GM12873 (cell line): ENCODE measurements at regions not wholly inside any gene's neighbourhood (a gene's known extent, or its start where the extent isn't known, plus 50 kb on each side); places are given as distances from the start of the nearest gene placed in this dataset.

ENCODE experiments used
- TF ChIP-seq, protein P1 (sequence below): IDR thresholded peaks from 2 replicates; pipeline ENCODE4 v1.5.1; 2012; ENCODE audit warnings: low read depth, mild to moderate bottlenecking, moderate library complexity, low read length, control low read depth; ENCODE audit not compliant: insufficient read depth; ENCODE audit errors: missing control alignments

DNA sequence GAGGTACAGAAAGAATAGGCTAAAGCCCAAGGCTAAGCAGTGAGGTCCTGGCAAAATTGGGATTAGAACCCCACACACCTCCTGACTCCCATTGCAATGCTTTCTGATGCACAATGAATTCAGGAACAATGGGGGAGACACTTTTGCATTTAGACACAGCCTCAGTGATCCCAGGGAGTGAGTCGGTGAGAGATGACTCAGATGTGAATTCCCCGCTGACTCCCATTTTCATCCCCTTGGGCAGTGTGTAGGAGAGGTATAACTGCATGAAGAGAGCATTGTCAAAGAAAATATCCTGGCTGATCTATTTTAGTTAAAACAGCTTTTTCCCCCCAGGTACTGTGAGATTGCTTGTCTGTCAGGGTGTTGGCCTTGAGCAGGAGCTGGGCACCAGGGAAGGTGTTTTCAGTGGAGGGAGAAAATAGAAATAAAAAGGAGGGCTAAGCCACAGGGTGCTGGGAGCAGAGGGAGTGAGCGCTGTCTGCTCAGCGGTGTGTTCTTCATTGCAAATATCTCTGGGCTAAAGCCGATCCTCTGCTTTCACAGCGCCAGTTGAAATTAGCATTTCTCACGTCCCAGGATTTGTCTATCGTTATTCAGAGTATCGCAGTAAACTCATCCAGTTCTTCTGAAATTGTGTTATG lies 247.7 kb upstream of the PTBP2 start:
- TF ChIP-seq, protein P1, sequence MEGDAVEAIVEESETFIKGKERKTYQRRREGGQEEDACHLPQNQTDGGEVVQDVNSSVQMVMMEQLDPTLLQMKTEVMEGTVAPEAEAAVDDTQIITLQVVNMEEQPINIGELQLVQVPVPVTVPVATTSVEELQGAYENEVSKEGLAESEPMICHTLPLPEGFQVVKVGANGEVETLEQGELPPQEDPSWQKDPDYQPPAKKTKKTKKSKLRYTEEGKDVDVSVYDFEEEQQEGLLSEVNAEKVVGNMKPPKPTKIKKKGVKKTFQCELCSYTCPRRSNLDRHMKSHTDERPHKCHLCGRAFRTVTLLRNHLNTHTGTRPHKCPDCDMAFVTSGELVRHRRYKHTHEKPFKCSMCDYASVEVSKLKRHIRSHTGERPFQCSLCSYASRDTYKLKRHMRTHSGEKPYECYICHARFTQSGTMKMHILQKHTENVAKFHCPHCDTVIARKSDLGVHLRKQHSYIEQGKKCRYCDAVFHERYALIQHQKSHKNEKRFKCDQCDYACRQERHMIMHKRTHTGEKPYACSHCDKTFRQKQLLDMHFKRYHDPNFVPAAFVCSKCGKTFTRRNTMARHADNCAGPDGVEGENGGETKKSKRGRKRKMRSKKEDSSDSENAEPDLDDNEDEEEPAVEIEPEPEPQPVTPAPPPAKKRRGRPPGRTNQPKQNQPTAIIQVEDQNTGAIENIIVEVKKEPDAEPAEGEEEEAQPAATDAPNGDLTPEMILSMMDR, result no peak

DNA sequence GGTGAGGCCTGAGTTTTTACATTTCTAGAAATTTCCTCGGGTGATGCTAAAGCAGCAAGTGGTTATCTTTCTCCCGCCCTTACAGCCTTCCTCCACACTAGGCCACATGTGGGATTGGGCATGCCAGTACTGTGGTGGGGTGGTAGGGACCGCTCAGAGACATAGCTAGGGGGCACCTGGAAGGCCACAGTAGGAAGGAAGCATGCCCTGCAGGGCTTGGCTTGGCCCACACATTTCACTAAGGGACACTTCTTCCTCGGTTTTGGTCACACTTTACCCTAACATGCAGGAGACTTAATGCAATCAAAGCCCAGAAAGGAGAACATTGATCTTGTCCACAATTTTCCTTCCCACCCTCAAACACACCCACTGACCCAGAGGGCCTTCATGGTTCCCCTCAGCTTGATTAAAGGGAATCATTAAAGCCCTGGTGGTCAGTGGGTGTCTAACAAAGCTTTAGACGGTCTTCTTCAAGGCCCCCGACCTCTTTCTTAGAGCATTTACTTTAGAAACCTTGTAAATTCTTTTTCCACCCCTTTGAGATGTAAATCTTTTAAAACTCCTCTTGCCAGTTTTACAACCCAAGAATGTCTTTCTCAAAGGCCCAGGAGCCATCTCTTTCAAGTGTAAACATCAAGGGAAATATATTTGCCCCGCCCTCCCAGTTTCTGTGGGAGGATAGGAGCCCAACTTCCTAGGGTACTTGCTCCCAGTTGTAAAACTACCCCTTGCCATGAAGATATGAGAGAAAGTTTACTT lies 246.4 kb upstream of the PTBP2 start:
- TF ChIP-seq, protein P1, result no peak

DNA sequence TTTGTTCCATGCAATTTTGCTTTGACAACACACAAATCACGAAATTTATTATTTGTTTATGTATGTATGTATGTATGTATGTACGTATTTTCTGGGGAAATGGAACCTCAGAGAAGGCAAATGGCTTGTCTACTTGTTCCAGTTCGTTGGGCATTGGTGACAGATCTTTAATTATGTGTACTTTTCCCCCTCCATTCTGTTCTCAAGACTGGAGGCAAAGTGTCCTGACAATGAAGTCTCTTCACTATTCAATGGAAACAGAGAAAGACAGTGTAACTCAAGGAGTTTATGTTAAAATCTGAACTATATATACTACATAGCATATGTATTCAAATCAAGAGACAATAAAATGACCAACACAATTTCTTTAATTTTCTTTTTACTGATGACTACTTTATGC lies 245.7 kb upstream of the PTBP2 start:
- TF ChIP-seq, protein P1, result no peak

DNA sequence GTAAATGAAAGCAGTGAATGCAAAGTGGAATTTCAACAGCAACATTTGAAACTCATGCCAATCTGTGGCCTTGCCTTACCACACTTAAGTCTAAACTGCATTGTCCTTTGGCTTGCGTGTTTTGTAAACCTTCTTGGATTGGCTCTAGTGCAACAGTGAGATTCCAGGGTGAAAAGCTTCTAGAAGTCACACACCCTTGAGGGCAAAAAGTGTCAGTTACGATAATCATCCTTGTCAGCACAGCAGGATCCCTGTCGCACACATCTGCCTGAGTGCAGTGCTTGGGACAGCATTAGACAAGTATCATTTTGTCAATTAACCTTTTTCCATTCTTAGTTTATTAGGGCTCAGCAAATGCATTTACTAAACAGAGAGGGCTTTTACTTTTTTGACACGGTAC lies 243.4 kb upstream of the PTBP2 start:
- TF ChIP-seq, protein P1, result no peak

DNA sequence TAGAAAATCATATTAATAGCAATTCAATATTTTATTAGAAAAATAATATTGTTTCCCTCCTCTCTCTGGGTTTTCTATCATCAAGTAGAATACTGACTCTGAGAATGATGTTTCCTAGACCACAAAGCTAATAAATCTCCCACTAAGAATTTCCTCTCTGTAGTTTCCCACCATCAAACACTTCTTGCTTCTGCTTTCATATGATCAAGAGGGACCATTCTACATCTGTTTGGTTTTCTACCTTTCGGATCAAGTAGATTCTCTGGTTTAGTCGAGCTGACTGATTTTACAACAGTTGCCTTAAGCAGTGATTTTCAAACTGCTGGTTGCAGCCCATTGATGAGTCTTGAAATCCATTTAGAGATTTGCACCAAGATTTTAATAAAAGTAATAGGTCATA lies 240.2 kb upstream of the PTBP2 start:
- TF ChIP-seq, protein P1, result no peak

DNA sequence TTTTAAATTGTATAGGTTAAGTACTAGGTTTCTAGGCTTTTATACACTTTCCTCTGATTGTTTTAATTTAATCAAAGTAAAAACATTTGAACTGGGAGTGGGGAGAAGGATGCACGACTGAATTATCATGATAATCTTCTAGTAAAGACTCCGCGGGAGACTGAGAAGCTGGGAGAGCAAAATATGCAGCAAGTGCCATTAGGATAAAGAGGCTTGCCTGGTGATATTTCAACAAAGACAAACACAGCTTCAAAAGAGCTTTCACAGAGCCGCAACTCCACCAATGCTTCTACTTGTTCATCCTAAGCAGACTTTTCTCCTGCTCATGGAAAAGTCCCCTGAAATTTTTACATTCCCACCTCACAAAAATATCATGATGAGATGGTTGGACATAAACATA lies 239.0 kb upstream of the PTBP2 start:
- TF ChIP-seq, protein P1, result no peak

DNA sequence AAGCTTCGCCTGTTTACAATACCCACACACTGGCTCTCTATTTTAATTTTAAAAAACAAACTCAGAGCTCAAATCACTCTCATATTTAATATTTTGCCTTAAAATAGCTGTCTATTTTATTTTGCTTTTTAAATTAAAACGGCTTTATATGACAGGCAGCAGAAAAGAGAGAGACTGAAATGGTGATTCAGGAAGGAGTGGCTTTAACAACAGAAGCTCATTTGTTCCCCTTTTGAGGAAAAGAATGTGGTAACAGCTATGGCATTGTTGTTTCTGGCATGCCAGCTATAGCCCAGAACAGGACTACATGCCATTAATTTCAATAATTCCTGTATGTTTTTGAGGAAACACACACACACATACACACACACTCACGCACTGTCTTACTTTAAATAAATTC lies 234.2 kb upstream of the PTBP2 start:
- TF ChIP-seq, protein P1, result no peak
